ENCODE measurements at regions not wholly inside any gene's neighbourhood (a gene's known extent, or its start where the extent isn't known, plus 50 kb on each side); places are given as distances from the start of the nearest gene placed in this dataset.

DNA sequence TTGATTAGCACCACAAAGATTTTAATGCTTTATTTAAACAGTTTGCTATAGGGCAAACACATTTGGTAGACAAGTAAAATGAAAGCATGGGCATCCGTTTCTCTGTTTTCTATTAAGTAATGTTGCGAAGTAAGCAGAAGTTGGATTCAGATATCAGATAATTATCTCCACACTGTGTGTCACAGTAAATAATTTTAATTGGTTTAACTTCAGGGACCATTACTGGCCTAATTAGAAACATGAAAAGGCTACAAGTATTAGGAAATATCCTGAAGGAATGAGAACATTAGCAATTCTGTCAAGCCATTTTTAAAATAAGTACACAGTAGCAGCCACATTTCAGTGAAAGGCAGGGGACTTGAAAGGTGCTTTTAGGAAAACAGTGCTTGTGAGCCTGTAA, 975.4 kb downstream of the NR2F1-AS1 start:
- Histone ChIP-seq H3K27ac (no peak overlapping the region), H3K4me3 (no peak overlapping the region), H3K9me3 (no peaks in the 10 kb centered on the region), H3K4me1 (no peaks in the 10 kb centered on the region), H3K27me3 (no peaks in the 10 kb centered on the region), H3K36me3 (no peaks in the 10 kb centered on the region)
- ATAC-seq: no peak
- 87 to 91% methylated on average over 2 of the region's 2 CpGs for WGBS, 2 donors (ENCODE audit: low coverage in 1 of 2)
- TF ChIP-seq POLR2AphosphoS5 (IDR thresholded peaks at IDR 0.05): no peak
- no peak for TF ChIP-seq EP300 (IDR thresholded peaks at IDR 0.05)
- TF ChIP-seq POLR2A (IDR thresholded peaks at IDR 0.05): no peak
- TF ChIP-seq, protein P1, sequence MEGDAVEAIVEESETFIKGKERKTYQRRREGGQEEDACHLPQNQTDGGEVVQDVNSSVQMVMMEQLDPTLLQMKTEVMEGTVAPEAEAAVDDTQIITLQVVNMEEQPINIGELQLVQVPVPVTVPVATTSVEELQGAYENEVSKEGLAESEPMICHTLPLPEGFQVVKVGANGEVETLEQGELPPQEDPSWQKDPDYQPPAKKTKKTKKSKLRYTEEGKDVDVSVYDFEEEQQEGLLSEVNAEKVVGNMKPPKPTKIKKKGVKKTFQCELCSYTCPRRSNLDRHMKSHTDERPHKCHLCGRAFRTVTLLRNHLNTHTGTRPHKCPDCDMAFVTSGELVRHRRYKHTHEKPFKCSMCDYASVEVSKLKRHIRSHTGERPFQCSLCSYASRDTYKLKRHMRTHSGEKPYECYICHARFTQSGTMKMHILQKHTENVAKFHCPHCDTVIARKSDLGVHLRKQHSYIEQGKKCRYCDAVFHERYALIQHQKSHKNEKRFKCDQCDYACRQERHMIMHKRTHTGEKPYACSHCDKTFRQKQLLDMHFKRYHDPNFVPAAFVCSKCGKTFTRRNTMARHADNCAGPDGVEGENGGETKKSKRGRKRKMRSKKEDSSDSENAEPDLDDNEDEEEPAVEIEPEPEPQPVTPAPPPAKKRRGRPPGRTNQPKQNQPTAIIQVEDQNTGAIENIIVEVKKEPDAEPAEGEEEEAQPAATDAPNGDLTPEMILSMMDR (IDR thresholded peaks at IDR 0.05): no peak

DNA sequence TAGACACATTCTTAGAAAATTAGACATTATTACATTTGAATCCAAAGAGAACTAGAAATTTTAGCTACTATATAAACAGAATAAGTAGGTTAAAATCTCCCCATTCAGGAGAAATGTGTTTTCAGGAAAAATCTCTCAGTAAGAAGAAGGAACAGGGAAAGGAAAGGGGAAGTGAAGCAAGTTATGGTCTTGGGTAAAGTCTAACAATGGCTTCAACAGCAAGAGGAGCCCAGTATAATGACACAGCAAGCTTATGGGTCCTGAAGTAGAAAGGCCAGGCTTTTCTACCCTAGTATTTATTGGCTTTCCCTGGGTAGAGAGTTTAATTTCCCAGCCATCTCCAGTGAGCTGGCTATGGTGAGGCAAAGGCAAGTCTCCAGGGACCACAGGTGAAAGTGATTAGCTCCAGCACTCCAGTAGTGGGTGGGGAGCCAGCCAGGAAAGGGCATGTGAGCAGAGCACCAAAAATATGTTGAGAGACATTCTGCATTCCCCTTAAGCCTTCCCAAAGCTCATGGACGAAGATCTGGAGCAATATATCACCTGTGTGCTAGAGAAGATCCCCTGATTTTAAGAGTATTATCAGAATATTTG, 981.7 kb downstream of the NR2F1-AS1 start:
- no peaks in the 10 kb centered on the region for H3K9me3 ChIP-seq
- H3K4me3 ChIP-seq: no peak overlapping the region
- H3K27me3 ChIP-seq: no peaks in the 10 kb centered on the region
- H3K4me1 ChIP-seq: no peaks in the 10 kb centered on the region
- WGBS, 2 donors (ENCODE audit: low coverage in 1 of 2): 50 to 77% methylated on average over 1 of the region's 1 CpG
- no peak for ATAC-seq
- no peaks in the 10 kb centered on the region for H3K36me3 ChIP-seq
- TF ChIP-seq POLR2A (IDR thresholded peaks at IDR 0.05) (no peak), EP300 (IDR thresholded peaks at IDR 0.05) (no peak), POLR2AphosphoS5 (IDR thresholded peaks at IDR 0.05) (no peak)
- TF ChIP-seq, protein P1 (IDR thresholded peaks at IDR 0.05): no peak
- H3K27ac ChIP-seq: no peak overlapping the region

DNA sequence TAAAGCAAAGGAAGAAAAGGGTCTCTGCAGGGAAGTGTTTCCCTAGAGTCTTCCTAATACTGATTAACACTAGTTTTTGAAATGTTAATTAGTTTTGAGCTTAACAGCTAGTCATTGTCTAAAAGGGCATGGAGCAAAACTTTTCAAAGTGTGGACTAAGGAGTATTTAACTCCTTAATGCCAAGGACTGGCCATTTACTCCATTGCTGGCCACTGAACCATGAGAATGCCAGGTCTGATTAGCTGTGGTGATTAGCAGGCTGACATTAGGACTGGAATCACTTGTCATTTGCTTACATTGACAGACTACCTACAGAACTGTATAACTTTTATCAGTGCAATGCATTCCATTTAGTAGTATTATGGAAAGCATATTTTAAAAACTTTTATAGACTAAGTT, 987.0 kb downstream of the NR2F1-AS1 start:
- no peak for ATAC-seq
- H3K36me3 ChIP-seq: no peaks in the 10 kb centered on the region
- H3K27ac ChIP-seq: no peak overlapping the region
- TF ChIP-seq EP300 (IDR thresholded peaks at IDR 0.05) (no peak), POLR2A (IDR thresholded peaks at IDR 0.05) (no peak), POLR2AphosphoS5 (IDR thresholded peaks at IDR 0.05) (no peak)
- TF ChIP-seq, protein P1 (IDR thresholded peaks at IDR 0.05): no peak
- no peaks in the 10 kb centered on the region for H3K9me3 ChIP-seq
- no peak overlapping the region for H3K4me3 ChIP-seq
- no peaks in the 10 kb centered on the region for H3K27me3 ChIP-seq
- no peaks in the 10 kb centered on the region for H3K4me1 ChIP-seq

DNA sequence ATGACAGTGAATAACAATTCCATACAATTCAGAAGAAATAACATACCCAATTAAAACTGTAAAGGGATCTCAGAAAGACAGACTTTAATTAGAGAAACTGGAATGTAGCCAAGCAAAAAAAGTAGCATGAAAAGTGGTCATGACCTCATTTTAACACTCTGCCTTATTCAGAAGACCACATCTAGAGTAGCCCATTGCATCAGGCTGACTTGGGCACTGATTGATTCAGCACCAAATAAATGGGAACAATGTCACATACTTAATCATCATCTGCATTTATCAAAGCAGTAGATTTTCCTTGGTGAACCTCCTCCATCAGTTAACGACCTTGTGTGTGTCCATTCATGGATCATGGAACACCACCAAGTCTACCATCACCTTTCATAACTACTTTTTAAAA, 992.1 kb downstream of the NR2F1-AS1 start:
- H3K9me3 ChIP-seq: peaks cover 0 to 3% (median 0%) of the 10 kb centered on the region in 3 donors
- TF ChIP-seq, protein P1 (IDR thresholded peaks at IDR 0.05): no peak
- TF ChIP-seq POLR2A (IDR thresholded peaks at IDR 0.05) (no peak), POLR2AphosphoS5 (IDR thresholded peaks at IDR 0.05) (no peak), EP300 (IDR thresholded peaks at IDR 0.05) (no peak)
- H3K4me1 ChIP-seq: no peaks in the 10 kb centered on the region
- H3K27me3 ChIP-seq: no peaks in the 10 kb centered on the region
- ATAC-seq: no peak
- H3K4me3 ChIP-seq: no peak overlapping the region
- no peaks in the 10 kb centered on the region for H3K36me3 ChIP-seq
- no peak overlapping the region for H3K27ac ChIP-seq
- WGBS, 2 donors (ENCODE audit: low coverage in 1 of 2): 67 to 75% methylated on average over 1 of the region's 1 CpG

DNA sequence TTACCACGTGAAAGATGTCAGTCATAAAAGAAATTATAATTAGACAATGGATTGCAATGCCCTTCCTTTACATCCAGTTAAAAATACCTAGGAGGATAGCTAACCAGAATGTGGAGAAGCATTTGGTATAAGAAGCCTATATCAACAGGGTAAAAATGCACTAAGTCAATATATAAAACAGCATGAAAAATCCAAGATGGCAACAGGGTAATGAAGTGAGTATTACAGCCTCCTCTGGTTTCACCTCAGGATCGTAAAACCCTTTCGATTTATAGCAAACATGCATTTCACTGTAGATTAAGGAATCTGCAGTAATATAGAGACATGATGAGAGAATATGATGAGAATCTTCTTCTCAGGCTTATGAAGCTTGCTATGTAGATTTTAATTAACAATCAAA, 999.3 kb downstream of the NR2F1-AS1 start:
- Histone ChIP-seq H3K27me3 (no peaks in the 10 kb centered on the region), H3K27ac (no peak overlapping the region), H3K4me3 (no peak overlapping the region), H3K36me3 (no peaks in the 10 kb centered on the region), H3K4me1 (no peaks in the 10 kb centered on the region), H3K9me3 (peaks cover 0 to 5% (median 0%) of the 10 kb centered on the region in 3 donors)
- no peak for TF ChIP-seq EP300 (IDR thresholded peaks at IDR 0.05)
- TF ChIP-seq, protein P1 (IDR thresholded peaks at IDR 0.05): no peak
- TF ChIP-seq POLR2AphosphoS5 (IDR thresholded peaks at IDR 0.05): no peak
- no peak for TF ChIP-seq POLR2A (IDR thresholded peaks at IDR 0.05)
- 88 to 92% methylated on average over 3 of the region's 3 CpGs for WGBS, 2 donors (ENCODE audit: low coverage in 1 of 2)
- ATAC-seq: no peak
